Activated T-cell treated with anti-CD3 and anti-CD28 coated beads, Interleukin-2, amount 50 U/mL, for 4 hours (primary cell): ENCODE measurements at regions not wholly inside any gene's neighbourhood (a gene's known extent, or its start where the extent isn't known, plus 50 kb on each side); places are given as distances from the start of the nearest gene placed in this dataset.
"Not testable (repeated sequence)": the region's sequence is repeated elsewhere in the genome, so short reads cannot be mapped to it uniquely, and the experiment has no call there.

Source experiments
- ATAC-seq, 2 donors: fragments of 200-7000 bp; cut with Tn5 transposase; one replicate each; pipeline ENCODE4 v1.10.0; 2021
- DNase-seq: peaks from one replicate; pipeline ENCODE4 v3.0.0-alpha.2; 2020
- H3K27me3 Mint-ChIP-seq: one replicate; pipeline ENCODE4 v1.8.0; 2021; ENCODE audit warnings: low read depth, mixed read lengths
- H3K36me3 Mint-ChIP-seq: one replicate; pipeline ENCODE4 v1.8.0; 2022; ENCODE audit warnings: mixed read lengths; ENCODE audit not compliant: insufficient read depth
- H3K4me1 Mint-ChIP-seq: one replicate; pipeline ENCODE4 v1.8.0; 2021; ENCODE audit warnings: low read depth, mixed read lengths
- H3K4me3 Mint-ChIP-seq: one replicate; pipeline ENCODE4 v1.8.0; 2021; ENCODE audit warnings: mild to moderate bottlenecking, moderate library complexity, mixed read lengths
- H3K9me3 Mint-ChIP-seq: one replicate; pipeline ENCODE4 v1.8.0; 2021; ENCODE audit warnings: mixed read lengths

- DNase-seq (no peak), ATAC-seq (no peak)
- peaks cover 13% of the 10 kb centered on the region for H3K9me3 Mint-ChIP-seq
- no peaks in the 10 kb centered on the region for H3K27me3 Mint-ChIP-seq
- H3K4me3 Mint-ChIP-seq: no peak overlapping the region
- H3K36me3 Mint-ChIP-seq: no peaks in the 10 kb centered on the region
- no peaks in the 10 kb centered on the region for H3K4me1 Mint-ChIP-seq
Measured at GRCh38 chr13:82467626-82468025, 1414.6 kb downstream of the SLITRK1 start.

- not testable (repeated sequence) for H3K4me3 Mint-ChIP-seq, ATAC-seq, DNase-seq, H3K36me3 Mint-ChIP-seq, H3K27me3 Mint-ChIP-seq, H3K4me1 Mint-ChIP-seq
- peaks cover 24% of the 10 kb centered on the region for H3K9me3 Mint-ChIP-seq
Measured at GRCh38 chr13:82459575-82459974, 1422.7 kb downstream of the SLITRK1 start.

GRCh38 chr13:82458169-82458568, 1424.1 kb downstream of the SLITRK1 start:
- Mint-ChIP-seq H3K27me3 (no peaks in the 10 kb centered on the region), H3K36me3 (no peaks in the 10 kb centered on the region), H3K9me3 (peaks cover 20% of the 10 kb centered on the region), H3K4me3 (no peak overlapping the region), H3K4me1 (no peaks in the 10 kb centered on the region)
- ATAC-seq (no peak), DNase-seq (no peak)

- not testable (repeated sequence) for H3K4me1 Mint-ChIP-seq, H3K4me3 Mint-ChIP-seq, ATAC-seq, H3K27me3 Mint-ChIP-seq, DNase-seq, H3K36me3 Mint-ChIP-seq
- H3K9me3 Mint-ChIP-seq: peaks cover 18% of the 10 kb centered on the region
Measured at GRCh38 chr13:82457548-82457947, 1424.7 kb downstream of the SLITRK1 start.

- ATAC-seq (no peak), DNase-seq (no peak)
- H3K4me1 Mint-ChIP-seq: no peaks in the 10 kb centered on the region
- no peaks in the 10 kb centered on the region for H3K36me3 Mint-ChIP-seq
- no peak overlapping the region for H3K4me3 Mint-ChIP-seq
- H3K9me3 Mint-ChIP-seq: peaks cover 20% of the 10 kb centered on the region
- no peaks in the 10 kb centered on the region for H3K27me3 Mint-ChIP-seq
Measured at GRCh38 chr13:82447416-82448077, 1434.7 kb downstream of the SLITRK1 start.

GRCh38 chr13:82439159-82439904, 1442.9 kb downstream of the SLITRK1 start:
- Mint-ChIP-seq H3K4me3 (no peak overlapping the region), H3K36me3 (no peaks in the 10 kb centered on the region), H3K27me3 (no peaks in the 10 kb centered on the region), H3K9me3 (peaks cover 17% of the 10 kb centered on the region), H3K4me1 (no peaks in the 10 kb centered on the region)
- ATAC-seq: no peak
- DNase-seq: no peak

GRCh38 chr13:82438320-82438719, 1444.0 kb downstream of the SLITRK1 start:
- H3K36me3 Mint-ChIP-seq: no peaks in the 10 kb centered on the region
- H3K4me3 Mint-ChIP-seq: no peak overlapping the region
- ATAC-seq: no peak

GRCh38 chr13:82436099-82436585, 1446.1 kb downstream of the SLITRK1 start:
- Mint-ChIP-seq H3K36me3 (no peaks in the 10 kb centered on the region), H3K4me1 (no peaks in the 10 kb centered on the region), H3K4me3 (no peak overlapping the region), H3K27me3 (no peaks in the 10 kb centered on the region), H3K9me3 (peaks cover 15% of the 10 kb centered on the region)
- no peak for DNase-seq
- ATAC-seq: no peak

More at GRCh38 chr13:82438320-82438719, 1444.0 kb downstream of the SLITRK1 start:
- H3K27me3 Mint-ChIP-seq: no peaks in the 10 kb centered on the region
- peaks cover 11% of the 10 kb centered on the region for H3K9me3 Mint-ChIP-seq
- no peaks in the 10 kb centered on the region for H3K4me1 Mint-ChIP-seq
- no peak for DNase-seq

GRCh38 chr13:82432949-82433348, 1449.3 kb downstream of the SLITRK1 start:
- H3K4me1 Mint-ChIP-seq: no peaks in the 10 kb centered on the region
- H3K4me3 Mint-ChIP-seq: no peak overlapping the region
- H3K27me3 Mint-ChIP-seq: no peaks in the 10 kb centered on the region
- no peaks in the 10 kb centered on the region for H3K36me3 Mint-ChIP-seq
- no peak for DNase-seq
- ATAC-seq: no peak
- peaks cover 6% of the 10 kb centered on the region for H3K9me3 Mint-ChIP-seq

GRCh38 chr13:82412749-82413148, 1469.5 kb downstream of the SLITRK1 start:
- ATAC-seq: no peak
- DNase-seq: no peak
- H3K36me3 Mint-ChIP-seq: no peaks in the 10 kb centered on the region
- no peaks in the 10 kb centered on the region for H3K4me1 Mint-ChIP-seq
- H3K9me3 Mint-ChIP-seq: peaks cover 9% of the 10 kb centered on the region
- no peak overlapping the region for H3K4me3 Mint-ChIP-seq
- no peaks in the 10 kb centered on the region for H3K27me3 Mint-ChIP-seq

- ATAC-seq (no peak), DNase-seq (no peak)
- H3K4me1 Mint-ChIP-seq: no peaks in the 10 kb centered on the region
- H3K36me3 Mint-ChIP-seq: no peaks in the 10 kb centered on the region
- H3K4me3 Mint-ChIP-seq: no peak overlapping the region
- H3K9me3 Mint-ChIP-seq: peaks cover 10% of the 10 kb centered on the region
- no peaks in the 10 kb centered on the region for H3K27me3 Mint-ChIP-seq
Measured at GRCh38 chr13:82407321-82407720, 1475.0 kb downstream of the SLITRK1 start.

- Mint-ChIP-seq H3K4me3 (no peak overlapping the region), H3K27me3 (no peaks in the 10 kb centered on the region), H3K4me1 (no peaks in the 10 kb centered on the region), H3K36me3 (no peaks in the 10 kb centered on the region), H3K9me3 (no peaks in the 10 kb centered on the region)
- ATAC-seq (no peak), DNase-seq (no peak)
Measured at GRCh38 chr13:82374719-82375118, 1507.6 kb downstream of the SLITRK1 start.

- Mint-ChIP-seq H3K36me3 (no peaks in the 10 kb centered on the region), H3K4me3 (no peak overlapping the region), H3K4me1 (no peaks in the 10 kb centered on the region), H3K27me3 (no peaks in the 10 kb centered on the region), H3K9me3 (peaks cover 4% of the 10 kb centered on the region)
- DNase-seq (no peak), ATAC-seq (no peak)
Measured at GRCh38 chr13:82370316-82370715, 1512.0 kb downstream of the SLITRK1 start.

- Mint-ChIP-seq H3K27me3 (no peaks in the 10 kb centered on the region), H3K36me3 (no peaks in the 10 kb centered on the region), H3K4me1 (no peaks in the 10 kb centered on the region), H3K4me3 (no peak overlapping the region), H3K9me3 (peaks cover 4% of the 10 kb centered on the region)
- DNase-seq (no peak), ATAC-seq (no peak)
Measured at GRCh38 chr13:82364525-82364924, 1517.7 kb downstream of the SLITRK1 start.

- Mint-ChIP-seq H3K4me1 (no peaks in the 10 kb centered on the region), H3K36me3 (no peaks in the 10 kb centered on the region), H3K27me3 (no peaks in the 10 kb centered on the region), H3K4me3 (no peak overlapping the region), H3K9me3 (peaks cover 12% of the 10 kb centered on the region)
- DNase-seq: no peak
- ATAC-seq: no peak
Measured at GRCh38 chr13:82358284-82358683, 1524.0 kb downstream of the SLITRK1 start.
